IPS DF 6.9 (cell line): ENCODE measurements at regions not wholly inside any gene's neighbourhood (a gene's known extent, or its start where the extent isn't known, plus 50 kb on each side); places are given as distances from the start of the nearest gene placed in this dataset.

Experiments
- DNase-seq: peaks from one replicate; pipeline ENCODE4 v3.0.0-alpha.2; 2013; ENCODE audit warnings: low read depth, low spot score
- H3K27ac ChIP-seq: one replicate; pipeline ENCODE4 v1.5.1; 2013; ENCODE audit warnings: low read length, control low read depth
- H3K27me3 ChIP-seq: 2 replicates; pipeline ENCODE4 v1.6.1; 2013; ENCODE audit warnings: mild to moderate bottlenecking, low read length; ENCODE audit not compliant: control insufficient read depth, insufficient read depth
- H3K36me3 ChIP-seq: 2 replicates; pipeline ENCODE4 v1.6.1; 2013; ENCODE audit warnings: low read length; ENCODE audit not compliant: control insufficient read depth, insufficient read depth
- H3K4me1 ChIP-seq: 2 replicates; pipeline ENCODE4 v1.6.1; 2013; ENCODE audit warnings: low read length; ENCODE audit not compliant: control insufficient read depth, insufficient read depth
- H3K4me3 ChIP-seq: 2 replicates; pipeline ENCODE4 v1.5.1; 2013; ENCODE audit warnings: mild to moderate bottlenecking, low read length
- H3K9me3 ChIP-seq: 2 replicates; pipeline ENCODE4 v1.6.1; 2013; ENCODE audit warnings: low read length, inconsistent platforms; ENCODE audit not compliant: control insufficient read depth, insufficient read depth
- WGBS: extraction: QIAGEN DNeasy Blood & Tissue Kit; methylation state at CpG from one replicate; pipeline ENCODE4 v1.1.7; 2013; ENCODE audit warnings: mixed read lengths, missing lambda C conversion rate; ENCODE audit not compliant: insufficient read length, insufficient coverage; 5-methylcytosine and 5-hydroxymethylcytosine counted together

- DNase-seq, result no peak
Observed at GRCh38 chr6:113696960-113697359, 160.2 kb upstream of the MARCKS start.

GRCh38 chr6:113697632-113698410 lies 159.3 kb upstream of the MARCKS start:
- DNase-seq, result no peak
- H3K4me3 ChIP-seq, result no peak overlapping the region
- H3K4me1 ChIP-seq, result no peaks in the 10 kb centered on the region
- H3K27me3 ChIP-seq, result no peaks in the 10 kb centered on the region
- no CpG with 5 or more reads among the region's 4 CpGs for WGBS
- H3K27ac ChIP-seq, result no peak overlapping the region
- no peaks in the 10 kb centered on the region for H3K36me3 ChIP-seq
- no peaks in the 10 kb centered on the region for H3K9me3 ChIP-seq

More at GRCh38 chr6:113696960-113697359, 160.2 kb upstream of the MARCKS start:
- Histone ChIP-seq H3K4me3 (no peak overlapping the region), H3K27me3 (no peaks in the 10 kb centered on the region), H3K27ac (no peak overlapping the region), H3K4me1 (no peaks in the 10 kb centered on the region), H3K36me3 (no peaks in the 10 kb centered on the region), H3K9me3 (no peaks in the 10 kb centered on the region)

- H3K36me3 ChIP-seq, result no peaks in the 10 kb centered on the region
- H3K9me3 ChIP-seq, result no peaks in the 10 kb centered on the region
- H3K4me1 ChIP-seq, result no peaks in the 10 kb centered on the region
- no peaks in the 10 kb centered on the region for H3K27me3 ChIP-seq
- no peak overlapping the region for H3K4me3 ChIP-seq
- DNase-seq, result no peak
- no peak overlapping the region for H3K27ac ChIP-seq
Observed at GRCh38 chr6:113699239-113699638, 157.9 kb upstream of the MARCKS start.

GRCh38 chr6:113701552-113702254 lies 155.4 kb upstream of the MARCKS start:
- Histone ChIP-seq H3K4me1 (no peaks in the 10 kb centered on the region), H3K9me3 (no peaks in the 10 kb centered on the region), H3K27me3 (no peaks in the 10 kb centered on the region), H3K27ac (no peak overlapping the region), H3K36me3 (no peaks in the 10 kb centered on the region), H3K4me3 (no peak overlapping the region)
- WGBS, result no CpG with 5 or more reads among the region's 4 CpGs
- no peak for DNase-seq

- Histone ChIP-seq H3K27me3 (no peaks in the 10 kb centered on the region), H3K9me3 (no peaks in the 10 kb centered on the region), H3K4me3 (no peak overlapping the region), H3K4me1 (no peaks in the 10 kb centered on the region; the same call in 1 of the 2 replicates), H3K27ac (no peak overlapping the region), H3K36me3 (no peaks in the 10 kb centered on the region)
- no peak for DNase-seq
- no CpG with 5 or more reads among the region's 3 CpGs for WGBS
Observed at GRCh38 chr6:113707194-113707593, 150.0 kb upstream of the MARCKS start.

- no peak overlapping the region for H3K27ac ChIP-seq
- H3K4me1 ChIP-seq, result no peaks in the 10 kb centered on the region; the same call in 1 of the 2 replicates
- WGBS, result no CpG with 5 or more reads among the region's 6 CpGs
- H3K36me3 ChIP-seq, result no peaks in the 10 kb centered on the region
- H3K9me3 ChIP-seq, result no peaks in the 10 kb centered on the region
- H3K4me3 ChIP-seq, result no peak overlapping the region
- no peaks in the 10 kb centered on the region for H3K27me3 ChIP-seq
- DNase-seq, result no peak
Observed at GRCh38 chr6:113709936-113710509, 147.1 kb upstream of the MARCKS start.

- Histone ChIP-seq H3K9me3 (no peaks in the 10 kb centered on the region), H3K27me3 (no peaks in the 10 kb centered on the region), H3K4me3 (no peak overlapping the region), H3K4me1 (no peaks in the 10 kb centered on the region), H3K27ac (no peak overlapping the region), H3K36me3 (no peaks in the 10 kb centered on the region)
- no CpG with 5 or more reads among the region's 2 CpGs for WGBS
- no peak for DNase-seq
Observed at GRCh38 chr6:113713665-113714064, 143.5 kb upstream of the MARCKS start.

- DNase-seq, result no peak
- Histone ChIP-seq H3K27ac (no peak overlapping the region), H3K36me3 (no peaks in the 10 kb centered on the region), H3K9me3 (no peaks in the 10 kb centered on the region), H3K4me1 (no peaks in the 10 kb centered on the region), H3K27me3 (no peaks in the 10 kb centered on the region), H3K4me3 (no peak overlapping the region)
- no CpG with 5 or more reads among the region's 4 CpGs for WGBS
Observed at GRCh38 chr6:113718588-113718987, 138.6 kb upstream of the MARCKS start.

GRCh38 chr6:113719064-113719463 lies 138.1 kb upstream of the MARCKS start:
- H3K27ac ChIP-seq, result no peak overlapping the region
- no peak overlapping the region for H3K4me3 ChIP-seq
- no peaks in the 10 kb centered on the region for H3K4me1 ChIP-seq
- no peaks in the 10 kb centered on the region for H3K27me3 ChIP-seq
- WGBS, result no CpG with 5 or more reads among the region's 2 CpGs
- no peaks in the 10 kb centered on the region for H3K9me3 ChIP-seq
- no peaks in the 10 kb centered on the region for H3K36me3 ChIP-seq
- no peak for DNase-seq

GRCh38 chr6:113719545-113719944 lies 137.6 kb upstream of the MARCKS start:
- H3K36me3 ChIP-seq, result no peaks in the 10 kb centered on the region
- H3K27ac ChIP-seq, result no peak overlapping the region
- H3K4me3 ChIP-seq, result no peak overlapping the region
- no CpG with 5 or more reads among the region's 4 CpGs for WGBS
- H3K9me3 ChIP-seq, result no peaks in the 10 kb centered on the region
- H3K27me3 ChIP-seq, result no peaks in the 10 kb centered on the region
- H3K4me1 ChIP-seq, result no peaks in the 10 kb centered on the region
- DNase-seq, result no peak
